CD4-positive, alpha-beta T cell treated with Interleukin-4 for 1 hour (primary cell): ENCODE measurements at regions not wholly inside any gene's neighbourhood (a gene's known extent, or its start where the extent isn't known, plus 50 kb on each side); places are given as distances from the start of the nearest gene placed in this dataset.

Source experiments
- DNase-seq, 2 donors: peaks; one replicate each; pipeline ENCODE4 v3.0.0-alpha.2; 2020 to 2022

DNA sequence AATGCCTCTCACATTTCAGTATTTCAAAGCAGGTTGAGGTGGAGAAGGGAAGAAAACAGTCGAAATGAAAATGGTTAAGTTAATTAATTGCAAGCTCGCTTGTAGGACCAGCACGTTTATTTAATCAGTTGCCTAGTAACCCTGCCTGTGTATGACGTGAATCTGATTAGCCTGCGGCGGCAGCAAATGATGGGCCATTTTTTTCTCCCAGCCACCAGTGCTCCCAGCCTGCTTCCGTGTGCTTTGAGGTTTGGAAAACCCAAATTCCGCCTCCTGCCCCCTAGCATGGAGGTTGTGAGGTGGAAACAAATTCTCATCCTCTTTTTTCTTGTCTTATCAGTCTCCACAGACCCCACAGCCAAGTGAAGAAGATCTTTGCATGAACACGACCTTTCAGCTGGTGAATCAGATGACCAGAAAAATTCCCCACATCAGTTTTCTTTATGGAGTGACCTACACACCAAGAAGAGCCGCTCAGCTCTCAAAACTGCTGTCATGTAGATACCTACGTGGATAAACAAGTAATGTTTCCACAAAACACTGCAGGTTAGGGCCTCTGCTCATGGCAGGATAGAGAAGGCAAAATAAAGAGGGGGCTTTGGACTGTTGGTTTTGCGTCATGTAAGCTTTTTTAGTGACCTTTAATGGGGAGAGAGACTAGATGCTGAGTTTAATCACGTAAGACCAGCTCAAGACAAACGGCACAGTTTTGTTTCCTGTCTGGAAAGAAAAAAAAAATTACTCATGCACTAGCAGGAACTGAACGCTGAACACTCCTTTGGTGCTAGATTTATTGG, 572.9 kb upstream of the NOX3 start:
- peak in 1 of 2 donors; percentile 20 for DNase-seq

DNA sequence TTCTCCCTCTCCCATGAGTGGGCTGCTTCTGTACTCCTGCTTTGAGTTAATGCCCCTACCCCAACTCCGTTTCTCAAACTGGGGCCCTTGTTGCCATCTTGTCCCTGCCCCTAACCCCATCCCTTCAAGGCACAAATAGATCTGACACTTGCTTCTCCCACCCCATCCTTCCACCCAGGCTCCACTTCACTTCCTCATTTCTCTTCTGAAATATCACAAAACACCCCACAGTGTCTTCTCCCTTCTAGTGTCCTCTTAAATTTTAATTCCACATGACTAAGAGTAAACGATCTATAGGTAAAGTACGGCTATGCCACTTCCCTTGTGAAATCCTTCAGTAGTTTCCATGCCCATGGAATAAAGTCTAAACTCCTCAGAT, 571.6 kb upstream of the NOX3 start:
- DNase-seq = no peak

GRCh38 chr6:156026486-156027247, 571.0 kb upstream of the NOX3 start:
- DNase-seq = no peak

DNA sequence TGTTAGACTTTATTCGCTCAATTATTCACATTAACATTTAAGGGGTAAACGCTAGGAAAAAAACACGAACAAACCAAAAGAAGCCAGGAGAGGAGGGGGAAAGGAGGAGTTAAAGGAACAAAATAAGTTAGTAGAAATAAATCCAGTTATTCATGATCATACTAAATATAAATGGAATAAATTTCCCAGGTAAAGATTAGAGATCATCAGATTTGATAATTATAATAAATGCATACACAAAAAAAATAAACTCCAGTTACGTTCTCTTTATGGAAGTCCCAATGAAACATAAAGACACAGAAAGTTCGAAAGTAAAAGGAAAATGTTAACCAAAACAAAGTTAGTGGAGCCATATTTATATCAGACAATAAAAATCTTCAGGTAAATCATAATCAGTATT, 568.7 kb upstream of the NOX3 start:
- no peak for DNase-seq

DNA sequence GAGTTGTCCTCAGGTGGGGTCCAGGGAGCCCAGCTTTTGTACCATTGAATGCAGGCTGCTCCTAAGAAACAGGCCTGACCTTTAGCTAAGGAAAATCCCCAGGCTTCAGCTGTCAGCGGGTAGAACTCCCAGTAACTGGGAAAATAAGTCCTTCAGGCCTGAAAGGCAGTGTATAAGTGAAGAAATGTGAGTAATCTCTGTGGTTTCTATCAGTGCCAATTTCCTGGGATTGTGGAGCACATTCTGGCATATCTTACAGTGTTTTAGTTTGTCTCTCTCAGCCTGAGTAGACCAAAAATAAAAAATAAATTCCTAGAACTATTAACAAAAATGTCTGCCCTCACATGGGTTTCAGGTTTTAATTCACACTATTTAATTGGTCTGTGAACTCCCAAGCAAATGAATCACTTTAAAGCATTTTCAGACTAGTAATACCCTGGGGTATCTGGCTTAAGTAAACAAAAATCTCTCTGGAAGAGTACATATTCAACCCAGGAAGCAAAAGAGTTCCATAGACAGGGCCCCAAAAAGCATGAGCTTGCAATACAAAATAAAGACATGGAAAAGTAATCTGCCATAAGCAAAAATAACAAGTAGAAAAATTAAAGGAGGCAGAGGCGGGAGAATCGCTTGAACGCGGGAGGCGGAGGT, 566.2 kb upstream of the NOX3 start:
- DNase-seq = no peak

DNA sequence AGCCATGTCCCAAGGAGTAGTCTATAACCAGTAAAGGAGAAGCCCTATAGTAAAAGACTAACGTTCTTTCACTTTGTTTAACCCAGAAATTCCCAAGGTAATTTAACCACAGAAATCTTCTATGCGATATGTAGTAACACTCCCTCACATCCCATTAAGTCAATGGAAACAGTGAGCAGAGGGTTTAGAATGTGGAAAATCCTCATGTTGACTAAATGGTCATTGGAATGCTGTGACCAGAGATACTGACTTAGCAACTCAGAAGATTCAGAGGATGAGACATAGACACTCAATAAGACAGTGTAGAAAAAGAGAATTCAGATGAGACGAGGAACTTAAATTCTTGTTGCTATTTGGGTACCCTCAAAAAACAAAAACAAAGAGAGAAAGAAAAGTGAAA, 562.2 kb upstream of the NOX3 start:
- DNase-seq = no peak

DNA sequence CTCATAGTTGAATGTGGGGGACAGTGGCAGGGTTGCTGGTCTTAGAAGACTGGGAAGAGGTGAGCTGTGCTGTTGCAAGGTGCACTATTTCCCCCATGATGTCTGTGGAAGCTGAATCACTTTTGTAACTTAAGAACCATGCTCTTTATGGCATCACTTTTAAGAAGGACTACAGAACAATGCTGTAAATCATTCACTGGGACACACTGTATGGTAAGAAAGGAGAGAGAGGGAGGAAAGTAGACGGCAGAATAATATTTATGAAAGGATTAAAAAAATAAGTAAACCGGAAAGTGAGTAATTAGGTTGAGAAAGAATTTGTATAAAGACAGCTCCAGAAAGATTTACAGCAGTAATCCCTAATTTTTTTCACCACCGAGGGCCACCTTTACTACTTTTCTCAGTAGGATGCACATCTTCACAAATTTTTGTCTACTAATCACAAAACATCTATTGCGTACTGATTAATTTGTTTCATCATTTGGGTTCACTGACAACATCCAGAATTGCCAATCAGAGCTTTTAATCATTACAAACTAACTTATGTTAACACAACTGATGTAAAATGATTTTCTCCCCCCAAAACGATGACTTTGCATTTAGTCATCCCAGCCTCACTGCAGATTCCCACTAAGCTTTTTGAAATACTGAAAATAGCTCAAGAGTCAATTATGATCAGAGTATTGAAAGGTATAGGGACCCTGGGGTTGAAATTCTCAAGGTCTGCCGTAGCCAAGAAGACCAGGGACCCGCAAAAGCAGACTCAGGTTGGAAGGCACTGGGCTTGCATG, 560.7 kb upstream of the NOX3 start:
- DNase-seq = no peak

DNA sequence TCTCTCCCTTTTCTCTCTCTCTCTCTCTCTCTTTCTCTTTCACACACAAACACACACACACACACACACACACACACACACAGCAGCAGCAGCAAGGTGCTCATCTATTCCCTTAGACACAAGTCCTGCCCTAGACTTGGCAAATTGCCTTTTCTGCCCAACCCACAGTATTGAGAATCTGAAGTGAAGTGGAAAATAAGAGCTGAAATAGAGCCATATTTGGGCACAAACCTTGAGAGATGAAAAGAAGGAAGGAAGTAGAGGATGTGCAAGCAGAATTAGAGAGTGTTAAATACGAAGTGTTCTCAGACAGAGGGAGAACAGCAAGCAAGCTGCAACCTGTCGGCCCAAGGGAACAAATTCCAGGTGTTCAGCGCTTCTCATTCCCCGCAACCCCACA, 557.5 kb upstream of the NOX3 start:
- DNase-seq = no peak

DNA sequence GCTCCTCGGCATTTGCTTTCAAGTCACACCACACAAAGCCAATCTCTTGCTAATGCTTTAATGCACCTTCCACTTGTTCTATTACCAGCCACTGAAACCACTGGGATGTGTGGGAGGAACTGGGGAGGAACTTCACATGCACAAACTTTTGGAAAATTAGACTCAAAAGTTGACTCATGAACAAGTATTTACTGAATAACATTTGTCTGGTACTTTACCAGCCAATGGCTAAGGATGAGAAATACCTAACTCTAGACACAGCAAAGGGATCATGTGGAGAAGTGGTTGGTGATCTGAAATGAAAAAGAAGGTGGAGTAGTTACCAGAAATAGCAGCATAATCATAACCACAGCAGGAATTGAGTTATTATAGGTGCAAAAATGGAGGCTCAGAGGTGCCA, 554.0 kb upstream of the NOX3 start:
- no peak for DNase-seq

DNA sequence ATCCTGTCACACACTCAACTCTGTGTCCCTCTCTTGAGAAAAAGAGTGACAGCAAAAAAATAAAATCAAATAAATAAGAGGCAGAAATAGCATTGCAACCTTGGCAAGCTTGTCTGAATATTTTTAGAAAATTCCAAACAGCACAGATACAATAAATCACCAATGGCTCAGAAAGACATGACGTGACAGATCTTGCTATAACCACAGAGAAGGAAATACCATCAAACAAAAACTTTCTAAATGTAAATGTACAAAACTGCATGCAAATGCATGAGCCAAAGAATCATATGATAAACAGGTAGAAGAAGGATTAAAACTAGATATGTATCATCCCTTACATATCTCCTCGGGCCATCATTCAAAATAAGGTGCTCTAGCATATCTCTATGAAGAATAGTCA, 549.2 kb upstream of the NOX3 start:
- no peak for DNase-seq

- DNase-seq = no peak
Measured at GRCh38 chr6:155996151-155996550, 540.5 kb upstream of the NOX3 start.

DNA sequence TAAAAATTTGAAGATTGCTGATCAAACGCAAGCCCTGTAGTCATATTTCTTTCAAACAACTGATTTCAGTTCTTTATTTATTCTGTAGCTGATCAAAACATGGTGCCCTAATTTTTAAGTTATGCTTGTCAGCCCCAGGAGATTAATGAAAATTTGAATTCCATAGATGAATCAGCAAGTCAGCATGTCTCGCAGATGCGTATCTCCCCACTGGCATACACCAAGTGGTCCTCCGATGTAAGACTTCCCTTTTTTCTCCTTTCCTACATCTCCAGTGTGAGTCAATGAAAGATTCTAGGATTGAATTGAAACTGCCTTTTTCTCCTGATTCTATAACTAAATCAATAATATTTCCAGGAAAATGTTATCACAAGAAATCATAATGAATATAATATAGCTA, 539.6 kb upstream of the NOX3 start:
- no peak for DNase-seq

GRCh38 chr6:155994086-155994485, 538.4 kb upstream of the NOX3 start:
- no peak for DNase-seq

DNA sequence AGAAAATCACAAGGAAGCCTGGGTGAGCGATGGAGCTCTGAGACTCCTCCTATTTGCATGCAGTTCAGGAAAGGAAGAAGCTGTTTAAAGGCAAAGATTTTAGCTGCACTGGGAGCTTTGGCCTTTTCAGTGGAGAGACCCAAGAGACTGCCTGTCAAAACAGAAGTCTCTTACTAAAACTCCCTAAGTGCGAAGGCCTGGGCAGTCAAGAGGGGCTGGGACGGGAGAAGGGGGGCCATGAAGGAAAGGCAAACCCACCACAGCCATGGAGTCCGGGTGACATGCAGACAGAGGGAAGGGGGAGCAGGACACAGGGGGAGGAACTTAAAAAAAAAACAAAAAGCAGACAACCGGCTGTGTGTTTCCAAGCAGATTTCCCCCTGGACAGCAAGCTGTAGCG, 537.6 kb upstream of the NOX3 start:
- DNase-seq = no peak

DNA sequence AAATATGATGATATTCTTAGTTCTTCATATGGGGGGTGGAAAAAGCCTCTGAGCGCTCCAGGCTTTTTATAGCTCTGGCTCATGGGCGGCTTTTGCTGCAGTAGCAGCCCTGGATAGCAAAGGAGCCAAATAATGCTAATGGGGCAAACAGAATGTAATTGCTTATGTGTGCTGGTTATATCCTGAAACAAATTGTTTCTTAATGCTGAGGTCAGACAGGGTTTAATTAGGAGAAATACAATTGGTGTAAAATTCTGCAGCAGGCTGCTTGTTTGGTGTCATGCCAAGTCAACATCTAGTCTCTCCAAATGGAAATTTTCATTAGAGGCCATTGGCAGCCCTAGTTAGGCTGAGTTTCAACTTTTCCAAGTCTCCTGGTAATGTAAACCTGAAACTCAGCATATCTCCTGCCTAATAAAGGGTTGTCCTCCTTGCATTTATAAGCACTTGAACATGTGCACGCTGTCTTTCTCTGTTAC, 530.1 kb upstream of the NOX3 start:
- DNase-seq = no peak

DNA sequence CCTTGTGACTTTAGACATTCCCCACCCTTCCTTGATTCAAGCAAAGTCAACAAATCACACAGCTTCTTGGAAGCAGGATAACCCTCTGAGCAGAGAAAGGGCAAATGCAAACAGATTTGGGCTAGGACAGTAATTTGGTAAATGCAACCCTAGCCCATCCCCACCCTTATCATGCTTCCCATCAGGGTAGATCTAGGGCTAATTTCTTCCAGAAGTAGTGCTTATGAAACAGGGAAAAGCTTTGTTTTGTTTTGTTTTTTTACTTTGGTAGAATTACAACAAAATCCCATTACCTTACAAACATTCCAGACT, 525.1 kb upstream of the NOX3 start:
- DNase-seq = no peak

DNA sequence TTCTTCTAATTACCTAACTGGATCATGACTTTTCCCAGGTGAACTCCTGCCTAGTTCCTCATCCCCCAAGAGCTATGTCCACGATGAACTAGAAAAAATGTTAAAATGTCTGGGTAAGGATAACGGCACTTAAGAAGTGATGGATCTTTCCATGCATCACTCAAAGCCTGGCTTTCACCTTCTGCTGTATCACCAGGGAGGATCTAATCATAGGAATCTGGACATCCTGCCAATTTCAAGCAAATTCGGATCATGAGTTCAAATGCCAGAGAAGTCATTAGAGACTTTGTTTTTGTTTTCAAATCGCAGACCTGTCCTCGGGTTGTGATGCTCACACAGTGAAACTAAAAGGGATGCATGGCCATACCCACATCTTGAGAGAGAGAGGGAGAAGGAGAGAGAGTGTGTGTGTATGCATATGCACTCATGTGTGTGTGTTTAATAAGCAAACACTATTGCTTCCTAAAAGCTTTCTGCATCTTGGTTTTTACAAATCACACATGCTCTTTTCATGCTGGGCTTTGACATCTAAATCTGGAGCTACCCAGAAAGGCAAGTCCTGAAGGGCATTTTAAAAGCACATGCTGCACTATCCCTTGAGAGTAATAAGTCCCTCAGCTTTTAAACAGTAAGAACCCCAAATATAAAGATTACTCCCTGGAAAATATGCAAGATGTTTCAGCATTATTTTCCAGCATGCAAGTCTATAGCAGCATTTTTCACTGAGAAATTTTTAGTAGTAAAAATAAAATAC, 524.6 kb upstream of the NOX3 start:
- DNase-seq = no peak

DNA sequence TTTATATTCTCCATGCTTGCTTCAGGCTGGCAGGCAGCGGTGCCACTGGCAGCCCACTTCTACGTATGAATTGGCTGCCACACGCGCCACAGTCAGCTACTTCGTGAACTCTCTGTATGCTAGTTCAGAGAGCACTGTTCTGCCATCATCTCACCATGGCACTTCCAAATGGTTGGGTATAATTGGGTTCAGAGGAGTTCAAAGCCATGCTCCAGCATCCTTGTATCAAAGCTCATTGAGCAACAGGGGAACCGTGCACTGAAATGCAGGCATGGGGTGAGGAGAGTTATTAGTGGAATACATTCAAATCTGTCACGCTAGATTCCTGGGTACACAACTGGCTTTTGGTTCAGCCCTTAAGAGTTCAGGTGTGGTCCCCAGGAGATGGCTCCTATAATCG, 519.9 kb upstream of the NOX3 start:
- DNase-seq = no peak

GRCh38 chr6:155974811-155975323, 519.2 kb upstream of the NOX3 start:
- DNase-seq = no peak

DNA sequence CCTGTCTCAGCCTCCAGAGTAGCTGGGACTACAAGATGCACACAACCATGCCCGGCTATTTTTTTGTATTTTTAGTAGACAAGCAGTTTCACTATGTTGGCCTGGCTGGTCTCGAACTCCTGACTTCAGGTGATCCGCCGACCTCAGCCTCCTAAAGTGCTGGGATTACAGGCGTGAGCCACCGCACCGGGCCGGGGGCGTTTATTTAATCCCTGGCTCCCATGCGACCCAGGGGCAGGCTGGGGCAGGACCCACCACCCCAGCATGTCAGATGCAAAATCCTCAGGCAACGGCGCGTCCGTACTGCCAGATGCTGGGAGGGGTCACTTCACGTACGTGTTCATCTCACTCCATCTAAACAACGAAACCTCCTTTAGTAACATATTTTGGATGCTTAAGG, 518.7 kb upstream of the NOX3 start:
- DNase-seq = no peak

- DNase-seq = no peak
Measured at GRCh38 chr6:155970876-155971708, 515.5 kb upstream of the NOX3 start.
